Astrocyte of the cerebellum (primary cell): ENCODE measurements at regions not wholly inside any gene's neighbourhood (a gene's known extent, or its start where the extent isn't known, plus 50 kb on each side); places are given as distances from the start of the nearest gene placed in this dataset.

ENCODE experiments used
- DNase-seq: peaks from one replicate; pipeline ENCODE4 v3.0.0-alpha.2; 2011; ENCODE audit warnings: low read depth
- H3K4me3 ChIP-seq: 2 replicates; pipeline ENCODE4 v1.5.1; 2011; ENCODE audit warnings: mild to moderate bottlenecking, low read depth, low read length, moderate library complexity
- in situ Hi-C: cut with HindIII; loops from 2 replicates; pipeline ENCODE4 v1.10.0; 2017; ENCODE audit warnings: low sequenced_read_pairs
- TF ChIP-seq, protein P1 (sequence below): IDR thresholded peaks from 2 replicates; pipeline ENCODE4 v1.5.1; 2012; ENCODE audit warnings: low read length, low read depth, moderate library complexity, mild to moderate bottlenecking; ENCODE audit errors: missing control alignments

DNA sequence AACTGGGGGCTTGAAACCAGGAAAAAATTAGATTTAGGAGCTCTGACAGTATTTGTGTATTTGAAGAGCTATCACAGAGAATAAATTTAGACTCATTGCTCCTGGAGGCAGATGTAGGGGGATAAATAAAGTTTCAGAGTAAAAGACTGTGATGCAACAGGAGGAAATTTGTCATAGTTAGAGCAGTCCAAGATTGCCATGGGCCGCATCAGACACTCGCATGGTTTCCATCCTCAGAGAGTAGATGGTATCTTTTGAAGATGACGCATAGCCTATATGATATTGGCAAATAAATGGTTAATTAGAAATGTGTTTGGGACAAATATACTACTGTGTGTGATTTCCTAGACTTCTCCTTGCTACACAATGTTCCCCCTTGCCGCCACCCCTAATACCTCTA, 170.5 kb downstream of the FTCDNL1 start:
- TF ChIP-seq, protein P1, sequence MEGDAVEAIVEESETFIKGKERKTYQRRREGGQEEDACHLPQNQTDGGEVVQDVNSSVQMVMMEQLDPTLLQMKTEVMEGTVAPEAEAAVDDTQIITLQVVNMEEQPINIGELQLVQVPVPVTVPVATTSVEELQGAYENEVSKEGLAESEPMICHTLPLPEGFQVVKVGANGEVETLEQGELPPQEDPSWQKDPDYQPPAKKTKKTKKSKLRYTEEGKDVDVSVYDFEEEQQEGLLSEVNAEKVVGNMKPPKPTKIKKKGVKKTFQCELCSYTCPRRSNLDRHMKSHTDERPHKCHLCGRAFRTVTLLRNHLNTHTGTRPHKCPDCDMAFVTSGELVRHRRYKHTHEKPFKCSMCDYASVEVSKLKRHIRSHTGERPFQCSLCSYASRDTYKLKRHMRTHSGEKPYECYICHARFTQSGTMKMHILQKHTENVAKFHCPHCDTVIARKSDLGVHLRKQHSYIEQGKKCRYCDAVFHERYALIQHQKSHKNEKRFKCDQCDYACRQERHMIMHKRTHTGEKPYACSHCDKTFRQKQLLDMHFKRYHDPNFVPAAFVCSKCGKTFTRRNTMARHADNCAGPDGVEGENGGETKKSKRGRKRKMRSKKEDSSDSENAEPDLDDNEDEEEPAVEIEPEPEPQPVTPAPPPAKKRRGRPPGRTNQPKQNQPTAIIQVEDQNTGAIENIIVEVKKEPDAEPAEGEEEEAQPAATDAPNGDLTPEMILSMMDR, result no peak
- H3K4me3 ChIP-seq, result no peak overlapping the region
- in situ Hi-C loops, result no loop called here
- DNase-seq, result no peak

DNA sequence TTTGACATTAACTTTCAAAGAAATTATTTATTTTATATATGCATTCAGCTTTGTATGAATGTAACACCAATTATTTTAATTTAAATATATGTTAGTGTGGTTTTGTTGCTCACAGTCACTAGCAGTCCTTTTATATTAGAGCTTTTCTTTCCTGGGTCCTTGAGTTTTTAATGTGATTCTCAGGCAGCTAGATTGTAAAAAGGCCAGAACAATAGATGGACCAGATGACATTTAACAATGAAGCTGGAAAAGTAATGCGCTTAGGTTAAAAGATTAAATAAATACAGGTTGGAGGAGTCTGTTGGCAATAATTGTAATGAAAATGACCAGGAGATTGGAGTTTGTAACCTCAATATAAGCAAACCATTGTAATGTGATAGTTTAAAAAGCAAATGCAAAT, 171.1 kb downstream of the FTCDNL1 start:
- in situ Hi-C loops, result no loop called here
- no peak overlapping the region for H3K4me3 ChIP-seq
- DNase-seq, result no peak
- TF ChIP-seq, protein P1, result no peak

DNA sequence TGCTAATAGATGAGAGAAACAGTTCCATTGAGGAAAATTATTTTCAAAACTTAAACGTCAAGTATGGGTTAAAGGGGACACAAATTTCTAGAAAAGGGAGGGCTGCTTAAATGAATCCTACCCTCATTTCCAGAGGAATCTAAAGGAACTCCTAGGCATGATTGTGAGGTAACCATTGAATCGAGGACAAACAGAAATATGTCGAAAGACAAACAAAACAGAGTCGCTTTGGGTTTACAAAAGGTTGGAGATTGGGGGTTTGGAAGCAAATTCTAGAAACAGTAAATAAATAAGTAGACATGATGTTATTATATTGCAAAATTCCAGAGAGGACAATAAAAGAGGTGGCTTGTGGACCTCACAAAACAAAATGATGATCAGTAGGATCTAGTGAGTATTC, 173.1 kb downstream of the FTCDNL1 start:
- in situ Hi-C loops, result no loop called here
- no peak for DNase-seq
- TF ChIP-seq, protein P1, result no peak

DNA sequence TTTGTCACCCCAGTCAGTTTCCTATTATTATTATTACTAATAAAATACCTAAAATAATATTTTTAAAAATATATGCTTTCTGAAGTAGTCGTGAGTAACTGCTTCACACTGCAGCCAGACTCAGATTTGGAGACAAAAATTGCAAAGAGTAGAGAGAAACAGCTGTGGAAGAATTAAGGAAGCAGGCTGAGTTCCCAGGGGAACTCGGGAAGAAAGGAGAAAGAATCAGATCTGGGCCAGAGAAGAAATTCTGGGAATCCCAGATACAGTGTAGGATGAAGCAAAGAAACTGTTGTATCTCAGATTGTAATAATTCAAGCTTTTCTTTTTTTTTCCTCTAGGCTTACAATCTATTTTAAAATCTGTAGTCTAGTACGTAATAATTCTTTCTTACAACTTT, 182.3 kb downstream of the FTCDNL1 start:
- TF ChIP-seq, protein P1, result no peak
- in situ Hi-C loops, result no loop called here
- no peak for DNase-seq
- no peak overlapping the region for H3K4me3 ChIP-seq

More for the DNA sequence above, 173.1 kb downstream of the FTCDNL1 start:
- H3K4me3 ChIP-seq, result no peak overlapping the region

DNA sequence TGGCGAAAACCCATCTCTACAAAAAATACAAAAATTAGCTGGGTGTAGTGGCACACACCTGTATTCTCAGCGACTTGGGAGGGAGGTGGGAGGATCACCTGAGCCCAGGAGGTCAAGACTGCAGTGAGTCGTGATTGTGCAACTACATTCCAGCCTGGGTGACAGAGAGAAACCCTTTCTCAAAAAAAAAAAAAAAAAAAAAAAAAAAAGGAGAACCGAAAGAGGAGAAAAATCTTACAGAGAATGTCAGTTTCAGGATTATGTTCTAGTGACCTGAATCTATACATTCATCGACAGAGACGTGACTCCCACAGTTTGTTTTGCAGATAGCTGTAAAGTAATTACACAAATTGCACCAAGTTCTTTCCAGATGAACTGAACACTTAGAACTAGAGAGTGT, 187.8 kb downstream of the FTCDNL1 start:
- in situ Hi-C loops, result no loop called here

DNA sequence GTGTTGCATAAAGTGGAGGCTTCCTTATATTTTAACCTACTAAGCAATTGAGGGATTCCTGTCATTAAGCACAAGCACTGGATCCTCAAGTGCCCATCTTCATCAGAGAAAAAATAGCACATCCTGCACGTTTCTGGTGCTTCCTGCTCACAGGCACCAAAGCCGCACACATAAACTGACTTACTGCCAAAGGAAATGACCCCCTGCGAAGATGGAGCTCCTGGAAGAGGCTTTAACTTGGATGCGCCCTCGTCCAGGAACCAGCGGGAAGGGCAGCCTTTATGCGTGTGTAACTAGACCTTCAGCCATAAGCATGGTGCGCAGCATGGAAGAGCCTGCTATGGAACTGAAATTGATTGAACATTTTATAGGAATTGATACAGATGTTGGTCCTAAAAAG, 188.7 kb downstream of the FTCDNL1 start:
- peak; percentile 39 for DNase-seq
- no peak overlapping the region for H3K4me3 ChIP-seq
- TF ChIP-seq, protein P1, result no peak
- in situ Hi-C loops, result no loop called here

More for the DNA sequence above, 187.8 kb downstream of the FTCDNL1 start:
- DNase-seq, result no peak
- TF ChIP-seq, protein P1, result no peak
- no peak overlapping the region for H3K4me3 ChIP-seq

DNA sequence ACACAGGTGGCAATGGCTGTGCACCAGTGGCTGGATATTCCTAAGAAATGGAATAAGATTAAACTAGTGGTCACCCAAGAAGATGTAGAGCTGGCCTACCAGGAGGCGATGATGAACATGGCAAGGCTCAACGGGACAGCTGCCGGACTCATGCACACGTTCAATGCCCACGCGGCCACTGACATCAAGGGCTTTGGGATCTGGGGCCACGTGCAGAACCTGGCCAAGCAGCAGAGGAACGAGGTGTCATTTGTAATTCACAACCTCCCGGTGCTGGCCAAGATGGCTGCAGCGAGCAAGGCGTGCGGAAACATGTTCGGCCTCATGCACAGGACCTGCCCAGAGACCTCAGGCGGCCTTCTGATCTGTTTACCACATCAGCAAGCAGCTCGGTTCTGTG, 190.8 kb downstream of the FTCDNL1 start:
- in situ Hi-C loops, result no loop called here
- no peak overlapping the region for H3K4me3 ChIP-seq
- DNase-seq, result no peak
- TF ChIP-seq, protein P1, result no peak
